HG03460 (cell line): ENCODE measurements at regions not wholly inside any gene's neighbourhood (a gene's known extent, or its start where the extent isn't known, plus 50 kb on each side); places are given as distances from the start of the nearest gene placed in this dataset.
"Not testable (repeated sequence)": the region's sequence is repeated elsewhere in the genome, so short reads cannot be mapped to it uniquely, and the experiment has no call there.

Experiments
- ATAC-seq: cut with Tn5 transposase; IDR thresholded peaks from one replicate; pipeline ENCODE4 v1.9.1; 2021; ENCODE audit not compliant: unreplicated experiment

GRCh38 chrX:45842207-45842925 is 641.7 kb upstream of the DIPK2B start:
- ATAC-seq, result no peak

DNA sequence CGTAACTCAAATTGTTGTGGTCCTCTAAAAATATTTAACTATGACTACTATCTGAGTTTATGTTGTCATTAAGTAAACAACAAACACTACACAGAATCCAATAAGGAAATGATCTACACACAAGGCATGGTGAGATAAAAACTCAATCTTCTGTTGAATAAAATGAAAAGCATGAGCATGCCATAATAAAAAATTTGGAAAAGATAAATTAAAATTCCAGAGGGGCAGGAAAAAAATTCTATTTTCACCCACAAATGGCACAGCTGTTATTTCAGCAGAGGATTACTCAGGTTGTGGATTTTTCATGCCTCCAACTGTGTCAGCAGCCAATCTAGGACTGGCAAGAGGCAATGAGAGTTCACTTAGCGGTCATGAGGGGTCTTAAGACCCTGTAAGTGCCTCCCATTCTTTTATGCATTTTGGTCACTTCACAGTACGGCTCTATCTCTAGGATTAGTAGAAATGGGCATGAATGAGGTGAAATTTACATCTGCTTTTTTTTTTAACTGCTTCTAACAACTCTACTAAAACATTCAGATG is 639.8 kb upstream of the DIPK2B start:
- no peak for ATAC-seq

- ATAC-seq, result no peak
Measured at GRCh38 chrX:45830343-45830742, 629.7 kb upstream of the DIPK2B start.

DNA sequence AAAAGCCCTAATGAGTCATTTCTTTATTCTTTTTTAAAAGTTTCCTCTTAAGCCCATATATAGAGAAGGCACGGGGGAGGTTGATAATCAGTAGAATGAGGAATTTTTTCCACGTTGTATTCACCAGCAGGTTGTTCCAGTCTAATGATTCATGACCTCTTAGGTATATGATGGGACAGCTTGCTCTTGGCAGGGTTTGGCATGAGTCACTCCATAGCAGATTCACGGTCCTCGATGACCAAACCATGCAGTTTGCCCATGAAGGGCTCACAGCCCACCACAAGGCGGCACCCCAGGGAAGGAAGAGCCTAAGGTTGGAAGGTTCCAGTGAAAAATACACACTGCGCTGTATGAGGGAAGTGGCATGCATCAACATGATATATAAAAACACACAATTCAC is 623.8 kb upstream of the DIPK2B start:
- no peak for ATAC-seq

- no peak for ATAC-seq
Measured at GRCh38 chrX:45823536-45823935, 622.9 kb upstream of the DIPK2B start.

GRCh38 chrX:45822124-45822523 is 621.4 kb upstream of the DIPK2B start:
- ATAC-seq, result no peak

DNA sequence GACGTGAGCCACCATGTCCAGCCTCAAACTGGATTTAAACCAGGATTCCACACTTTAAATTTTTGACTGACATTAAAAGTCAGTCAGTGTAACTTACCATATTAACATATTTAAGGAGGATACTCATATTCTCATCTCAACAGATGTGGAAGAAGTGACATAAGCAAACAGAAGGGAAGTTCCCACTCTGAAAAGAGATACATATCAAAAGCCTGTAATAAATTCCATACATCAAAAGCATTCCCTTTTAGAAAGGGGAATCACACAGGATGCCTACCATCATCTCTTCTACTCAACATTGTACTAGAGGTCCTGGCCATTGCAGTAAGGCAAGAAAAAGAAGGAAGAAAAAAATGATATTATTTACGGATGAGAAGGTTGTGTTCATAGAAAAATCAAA is 618.2 kb upstream of the DIPK2B start:
- no peak for ATAC-seq

DNA sequence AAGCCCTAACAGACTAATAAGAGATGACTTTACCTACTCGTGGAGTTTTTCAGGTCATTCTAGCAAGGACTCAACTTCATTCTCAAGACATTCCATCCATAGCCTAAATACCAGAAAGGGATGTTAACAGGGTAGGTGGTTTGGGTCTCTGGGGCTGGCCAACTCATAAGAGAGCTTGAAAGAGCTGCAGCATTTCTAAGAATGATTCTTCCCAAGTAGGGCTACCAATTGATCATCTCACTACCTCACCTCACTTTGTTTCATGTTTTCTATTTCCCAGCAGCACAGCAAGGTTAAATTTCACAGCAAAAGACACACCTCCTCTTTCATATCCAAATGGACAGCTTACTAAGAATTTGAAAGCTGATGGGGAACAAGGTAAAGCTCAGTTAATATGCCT is 614.8 kb upstream of the DIPK2B start:
- no peak for ATAC-seq

GRCh38 chrX:45811326-45811725 is 610.6 kb upstream of the DIPK2B start:
- no peak for ATAC-seq

DNA sequence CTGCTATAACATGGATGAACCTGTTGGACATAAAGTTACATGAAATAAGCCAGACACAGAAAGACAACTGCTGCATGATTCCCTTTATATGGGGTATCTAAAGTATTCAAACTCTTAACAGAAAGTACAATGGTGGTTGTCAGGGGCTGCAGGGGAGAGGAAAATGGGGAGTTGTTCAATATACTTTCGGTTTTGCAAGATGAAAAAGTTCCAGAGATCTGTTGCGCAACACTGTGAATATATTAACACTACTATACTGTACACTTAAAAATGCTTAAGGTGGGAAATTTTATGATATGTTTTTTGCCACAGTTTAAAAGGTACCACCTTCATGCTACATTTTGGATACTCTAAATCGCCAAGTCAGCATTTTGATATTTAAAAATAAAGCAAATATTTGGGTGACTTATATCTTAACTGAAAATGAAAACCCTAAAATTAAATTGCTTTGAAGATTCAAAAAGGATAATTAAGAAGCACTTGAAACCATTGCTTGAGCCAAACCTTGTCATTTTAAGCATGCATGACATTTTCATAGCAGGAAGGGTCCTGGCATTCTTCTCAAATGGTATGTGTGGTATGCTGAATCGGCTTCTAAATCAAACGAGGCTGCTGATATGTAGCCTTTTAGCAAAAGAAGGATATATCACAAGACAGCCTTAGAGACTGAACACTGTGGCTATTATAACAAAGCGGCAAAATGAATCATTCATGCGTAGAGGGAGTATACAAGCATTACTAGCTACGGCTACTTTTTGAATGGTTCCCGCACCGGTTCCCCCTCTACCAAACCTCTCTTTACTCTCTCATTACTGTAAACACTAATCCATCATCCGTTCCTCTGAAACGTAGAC is 607.1 kb upstream of the DIPK2B start:
- no peak for ATAC-seq

DNA sequence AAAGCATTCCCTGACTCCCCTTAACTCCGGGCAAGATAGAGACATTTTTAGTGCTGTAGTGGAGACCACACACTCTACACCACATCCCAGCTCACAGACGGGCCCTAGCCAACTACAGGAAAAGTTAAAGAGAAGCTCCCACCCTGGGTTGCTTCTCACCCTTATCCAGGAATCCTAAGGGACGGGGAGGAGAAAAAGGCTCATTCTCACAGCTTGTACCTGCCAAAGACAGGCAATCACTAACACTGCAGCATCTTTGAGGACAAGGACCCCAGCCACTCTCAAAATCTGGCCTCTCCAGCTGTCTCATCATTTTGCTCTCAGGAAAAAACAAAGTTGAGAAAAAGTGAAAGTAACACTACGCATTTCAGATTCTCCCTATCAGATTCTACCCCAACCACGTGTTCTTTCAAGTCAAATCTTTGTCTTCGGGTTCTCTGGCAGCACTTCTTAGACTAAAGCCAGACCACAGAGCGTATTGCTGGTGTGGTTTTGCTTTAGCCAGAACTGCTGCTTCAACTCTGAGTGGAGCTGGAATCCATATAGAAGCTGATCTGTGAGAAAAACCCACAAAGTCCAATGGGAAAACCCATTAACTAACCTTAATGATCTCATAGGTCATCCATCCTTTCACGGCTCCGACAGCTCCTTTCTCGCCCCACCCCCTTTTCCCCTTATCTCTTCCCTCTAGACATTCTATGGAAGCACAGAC is 605.9 kb upstream of the DIPK2B start:
- peak; percentile 67 for ATAC-seq

GRCh38 chrX:45804276-45804675 is 603.6 kb upstream of the DIPK2B start:
- ATAC-seq, result no peak

- ATAC-seq, result no peak
Measured at GRCh38 chrX:45803383-45803921, 602.8 kb upstream of the DIPK2B start.

- no peak for ATAC-seq
Measured at GRCh38 chrX:45801554-45801953, 600.9 kb upstream of the DIPK2B start.

DNA sequence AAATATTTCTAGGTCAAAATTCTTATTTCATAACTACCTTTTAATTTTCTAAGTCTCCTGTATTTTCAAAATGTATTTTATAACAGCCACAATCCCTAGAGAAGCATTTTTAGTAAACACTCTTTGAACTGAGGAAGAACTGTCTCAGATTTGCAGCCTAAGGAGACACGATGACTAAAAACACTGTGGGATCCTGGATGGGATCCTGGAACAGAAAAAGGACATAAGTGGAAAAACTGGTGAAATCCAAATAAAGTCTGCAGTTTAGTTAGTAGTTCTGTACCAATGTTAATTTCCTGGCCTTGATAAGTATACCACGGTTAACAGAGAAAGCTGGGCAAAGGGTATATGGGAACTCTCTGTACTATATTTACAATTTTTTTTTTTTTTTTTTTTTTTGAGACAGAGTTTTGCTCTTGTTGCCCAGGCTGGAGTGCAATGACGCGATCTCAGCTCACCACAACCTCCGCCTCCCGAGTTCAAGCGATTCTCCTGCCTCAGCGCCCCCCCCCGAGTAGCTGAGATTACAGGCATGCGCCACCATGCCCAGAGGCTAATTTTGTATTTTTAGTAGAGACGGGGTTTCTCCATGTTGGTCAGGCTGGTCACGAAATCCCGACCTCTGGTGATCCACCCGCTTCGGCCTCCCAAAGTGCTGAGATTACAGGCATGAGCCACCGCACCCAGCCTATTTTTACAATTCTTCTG is 600.2 kb upstream of the DIPK2B start:
- ATAC-seq, result not testable (repeated sequence)

GRCh38 chrX:45799576-45799975 is 598.9 kb upstream of the DIPK2B start:
- ATAC-seq, result no peak

DNA sequence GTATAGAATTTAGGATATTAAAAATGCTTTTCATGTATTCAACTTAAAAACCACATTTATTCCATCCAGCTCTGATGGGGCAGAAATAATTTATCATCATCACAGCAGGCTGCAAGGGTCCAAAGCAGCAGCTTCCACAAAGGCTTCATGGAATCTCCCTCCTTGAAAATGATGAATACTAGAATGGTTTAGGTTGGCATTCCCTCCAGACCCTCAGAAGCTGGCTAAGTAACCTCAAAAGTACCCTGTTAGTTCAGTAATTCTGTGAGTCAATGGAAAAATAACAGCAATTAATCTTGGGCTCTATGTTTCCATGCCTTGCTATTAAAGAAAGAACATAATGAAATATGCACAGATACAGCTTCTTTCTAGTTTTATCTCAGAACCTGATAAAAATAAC is 594.9 kb upstream of the DIPK2B start:
- ATAC-seq, result no peak

DNA sequence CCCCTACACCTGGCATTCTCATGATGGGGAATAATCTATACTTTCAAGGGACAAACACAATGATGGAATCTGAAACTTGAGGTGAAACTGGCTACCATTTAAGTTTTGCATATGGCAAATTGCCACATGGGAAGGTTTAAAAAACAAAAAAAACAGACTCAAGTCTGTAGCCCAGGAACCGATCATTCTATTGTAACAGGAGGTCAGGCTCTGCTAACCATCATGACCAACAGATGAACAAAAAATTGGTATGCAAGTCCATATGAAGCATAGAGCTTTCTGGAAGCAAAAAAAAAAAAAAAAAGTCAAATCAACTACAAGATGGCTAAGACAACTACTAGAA is 594.3 kb upstream of the DIPK2B start:
- ATAC-seq, result no peak

- ATAC-seq, result no peak
Measured at GRCh38 chrX:45794323-45794994, 593.8 kb upstream of the DIPK2B start.

- ATAC-seq, result no peak
Measured at GRCh38 chrX:45788941-45789348, 588.3 kb upstream of the DIPK2B start.
